ENCODE measurements at regions not wholly inside any gene's neighbourhood (a gene's known extent, or its start where the extent isn't known, plus 50 kb on each side); places are given as distances from the start of the nearest gene placed in this dataset.

GRCh38 chr1:81382561-81382960 is 418.2 kb upstream of the ADGRL2 start:
- TF ChIP-seq, protein P1, sequence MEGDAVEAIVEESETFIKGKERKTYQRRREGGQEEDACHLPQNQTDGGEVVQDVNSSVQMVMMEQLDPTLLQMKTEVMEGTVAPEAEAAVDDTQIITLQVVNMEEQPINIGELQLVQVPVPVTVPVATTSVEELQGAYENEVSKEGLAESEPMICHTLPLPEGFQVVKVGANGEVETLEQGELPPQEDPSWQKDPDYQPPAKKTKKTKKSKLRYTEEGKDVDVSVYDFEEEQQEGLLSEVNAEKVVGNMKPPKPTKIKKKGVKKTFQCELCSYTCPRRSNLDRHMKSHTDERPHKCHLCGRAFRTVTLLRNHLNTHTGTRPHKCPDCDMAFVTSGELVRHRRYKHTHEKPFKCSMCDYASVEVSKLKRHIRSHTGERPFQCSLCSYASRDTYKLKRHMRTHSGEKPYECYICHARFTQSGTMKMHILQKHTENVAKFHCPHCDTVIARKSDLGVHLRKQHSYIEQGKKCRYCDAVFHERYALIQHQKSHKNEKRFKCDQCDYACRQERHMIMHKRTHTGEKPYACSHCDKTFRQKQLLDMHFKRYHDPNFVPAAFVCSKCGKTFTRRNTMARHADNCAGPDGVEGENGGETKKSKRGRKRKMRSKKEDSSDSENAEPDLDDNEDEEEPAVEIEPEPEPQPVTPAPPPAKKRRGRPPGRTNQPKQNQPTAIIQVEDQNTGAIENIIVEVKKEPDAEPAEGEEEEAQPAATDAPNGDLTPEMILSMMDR (IDR thresholded peaks at IDR 0.05) = no peak
- no peak for TF ChIP-seq POLR2A (IDR thresholded peaks at IDR 0.05)

All from right lobe of liver (tissue), 4 donors.